ENCODE measurements at regions not wholly inside any gene's neighbourhood (a gene's known extent, or its start where the extent isn't known, plus 50 kb on each side); places are given as distances from the start of the nearest gene placed in this dataset.

DNA sequence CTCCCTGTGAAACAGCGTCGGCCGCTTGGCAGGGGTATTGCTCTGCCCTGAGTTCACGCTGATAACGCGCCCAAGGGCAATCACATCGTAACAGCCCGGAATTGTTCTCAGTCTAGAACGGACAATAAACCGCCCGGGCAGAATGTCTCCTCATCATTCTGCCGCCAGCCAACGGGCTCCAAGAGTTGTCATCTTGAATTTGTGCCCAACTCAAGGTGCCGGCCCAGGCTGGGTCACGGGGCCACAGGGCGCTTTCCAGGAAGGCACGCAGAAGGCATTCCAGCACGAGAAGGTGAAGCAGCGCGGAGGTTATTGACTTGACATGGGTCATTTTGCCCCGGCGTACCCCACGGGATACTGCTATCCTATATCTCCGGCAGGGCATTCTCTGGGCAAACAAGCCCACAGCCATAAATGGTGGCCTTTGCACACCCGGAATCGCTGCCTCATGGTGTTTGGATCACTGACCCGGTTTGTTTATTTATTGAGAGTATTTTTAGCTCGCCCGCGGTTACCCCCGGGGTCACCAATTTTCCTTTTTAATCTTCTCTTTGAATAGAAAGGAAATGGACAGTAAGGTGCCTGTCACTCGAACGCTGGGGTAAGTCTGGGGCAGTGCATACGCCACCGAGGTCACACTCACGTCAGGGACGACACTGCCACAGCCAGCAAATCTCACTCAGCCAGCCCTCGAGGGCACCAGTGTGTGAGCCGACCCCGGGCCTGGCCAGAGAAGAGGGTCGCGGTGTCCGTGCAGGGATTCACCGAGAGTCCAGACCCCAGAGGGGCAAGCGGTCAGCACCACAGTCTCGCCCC lies 72.4 kb upstream of the FGF3 start:
- no peak for TF ChIP-seq GATA2 (IDR thresholded peaks at IDR 0.05; ENCODE audit: low read depth, low read length)
- TF ChIP-seq GATA3 (IDR thresholded peaks at IDR 0.05; ENCODE audit: low read depth, low read length) = no peak
